ENCODE measurements at regions not wholly inside any gene's neighbourhood (a gene's known extent, or its start where the extent isn't known, plus 50 kb on each side); places are given as distances from the start of the nearest gene placed in this dataset.

GRCh38 chr2:76444732-76445131 lies 734.0 kb upstream of the GCFC2 start (continued):
- TF ChIP-seq ATF3 (CRISPR knock-in tag; conservative IDR thresholded peaks at IDR 0.05), result no peak
- TF ChIP-seq, protein P1, sequence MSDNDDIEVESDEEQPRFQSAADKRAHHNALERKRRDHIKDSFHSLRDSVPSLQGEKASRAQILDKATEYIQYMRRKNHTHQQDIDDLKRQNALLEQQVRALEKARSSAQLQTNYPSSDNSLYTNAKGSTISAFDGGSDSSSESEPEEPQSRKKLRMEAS (CRISPR knock-in tag; IDR thresholded peaks at IDR 0.05), result no peak
- TF ChIP-seq CBFB (CRISPR knock-in tag; IDR thresholded peaks at IDR 0.05; ENCODE audit: low read depth), result no peak

DNA sequence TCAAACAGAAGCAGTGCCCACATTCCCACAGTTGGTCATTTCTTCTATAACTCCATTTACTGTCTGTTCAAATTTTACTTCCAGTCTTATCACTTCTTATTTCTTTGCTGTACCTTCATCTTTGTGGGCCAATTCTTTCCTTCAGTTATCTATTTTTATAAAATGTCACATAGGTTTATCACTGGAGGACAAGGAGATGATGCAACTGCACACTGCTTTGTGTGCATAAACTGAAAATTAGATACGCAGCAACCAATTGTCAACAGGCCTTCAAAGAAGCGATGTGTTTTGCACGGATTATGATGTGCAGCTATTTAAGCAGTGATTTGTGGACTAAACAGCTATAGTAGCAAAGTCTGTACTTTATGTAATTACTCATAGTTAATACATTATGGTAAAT lies 726.8 kb upstream of the GCFC2 start:
- H3K4me3 Mint-ChIP-seq, result no peak overlapping the region
- H3K9me3 Mint-ChIP-seq, result peaks cover 5% of the 10 kb centered on the region; the same call in 1 of the 2 replicates
- no peak overlapping the region for H3K27ac Mint-ChIP-seq
- peaks cover 5% of the 10 kb centered on the region for H3K36me3 Mint-ChIP-seq
- H3K4me1 Mint-ChIP-seq, result 0 out of 2 replicates have a peak, but pooled peaks cover under 1% of the 10 kb centered on the region
- POLR2A ChIA-PET, result no interaction called here
- ATAC-seq (no peak), DNase-seq (ENCODE audit: low spot score) (no peak)
- CTCF ChIA-PET, result no interaction called here
- no peak for TF ChIP-seq ETV6 (CRISPR knock-in tag; IDR thresholded peaks at IDR 0.05)
- TF ChIP-seq, protein P2, sequence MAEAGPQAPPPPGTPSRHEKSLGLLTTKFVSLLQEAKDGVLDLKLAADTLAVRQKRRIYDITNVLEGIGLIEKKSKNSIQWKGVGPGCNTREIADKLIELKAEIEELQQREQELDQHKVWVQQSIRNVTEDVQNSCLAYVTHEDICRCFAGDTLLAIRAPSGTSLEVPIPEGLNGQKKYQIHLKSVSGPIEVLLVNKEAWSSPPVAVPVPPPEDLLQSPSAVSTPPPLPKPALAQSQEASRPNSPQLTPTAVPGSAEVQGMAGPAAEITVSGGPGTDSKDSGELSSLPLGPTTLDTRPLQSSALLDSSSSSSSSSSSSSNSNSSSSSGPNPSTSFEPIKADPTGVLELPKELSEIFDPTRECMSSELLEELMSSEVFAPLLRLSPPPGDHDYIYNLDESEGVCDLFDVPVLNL (CRISPR knock-in tag; IDR thresholded peaks at IDR 0.05; ENCODE audit: borderline replicate concordance, low read depth), result no peak
- no peak for TF ChIP-seq CREM (CRISPR knock-in tag; IDR thresholded peaks at IDR 0.05)
- TF ChIP-seq FOXJ3 (CRISPR knock-in tag; IDR thresholded peaks at IDR 0.05; ENCODE audit: borderline replicate concordance), result no peak
- no peak for TF ChIP-seq CBFB (CRISPR knock-in tag; IDR thresholded peaks at IDR 0.05; ENCODE audit: low read depth)
- TF ChIP-seq ZNF317 (CRISPR knock-in tag; IDR thresholded peaks at IDR 0.05; ENCODE audit: borderline replicate concordance, low read depth), result no peak
- TF ChIP-seq, protein P3, sequence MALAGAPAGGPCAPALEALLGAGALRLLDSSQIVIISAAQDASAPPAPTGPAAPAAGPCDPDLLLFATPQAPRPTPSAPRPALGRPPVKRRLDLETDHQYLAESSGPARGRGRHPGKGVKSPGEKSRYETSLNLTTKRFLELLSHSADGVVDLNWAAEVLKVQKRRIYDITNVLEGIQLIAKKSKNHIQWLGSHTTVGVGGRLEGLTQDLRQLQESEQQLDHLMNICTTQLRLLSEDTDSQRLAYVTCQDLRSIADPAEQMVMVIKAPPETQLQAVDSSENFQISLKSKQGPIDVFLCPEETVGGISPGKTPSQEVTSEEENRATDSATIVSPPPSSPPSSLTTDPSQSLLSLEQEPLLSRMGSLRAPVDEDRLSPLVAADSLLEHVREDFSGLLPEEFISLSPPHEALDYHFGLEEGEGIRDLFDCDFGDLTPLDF (CRISPR knock-in tag; IDR thresholded peaks at IDR 0.05), result no peak
- TF ChIP-seq, protein P1 (CRISPR knock-in tag; IDR thresholded peaks at IDR 0.05), result no peak
- no peak for TF ChIP-seq ZBTB21 (CRISPR knock-in tag; IDR thresholded peaks at IDR 0.05; ENCODE audit: borderline replicate concordance)
- TF ChIP-seq ATF3 (CRISPR knock-in tag; conservative IDR thresholded peaks at IDR 0.05), result no peak
- TF ChIP-seq ZNF425 (CRISPR knock-in tag; conservative IDR thresholded peaks at IDR 0.05), result no peak
- TF ChIP-seq TEAD1 (CRISPR knock-in tag; IDR thresholded peaks at IDR 0.05), result no peak
- no peak for TF ChIP-seq ZNF232 (CRISPR knock-in tag; IDR thresholded peaks at IDR 0.05)
- TF ChIP-seq KAT7 (CRISPR knock-in tag; IDR thresholded peaks at IDR 0.05; ENCODE audit: borderline replicate concordance), result no peak
- TF ChIP-seq CREB1 (CRISPR knock-in tag; IDR thresholded peaks at IDR 0.05), result no peak
- TF ChIP-seq, protein P4, sequence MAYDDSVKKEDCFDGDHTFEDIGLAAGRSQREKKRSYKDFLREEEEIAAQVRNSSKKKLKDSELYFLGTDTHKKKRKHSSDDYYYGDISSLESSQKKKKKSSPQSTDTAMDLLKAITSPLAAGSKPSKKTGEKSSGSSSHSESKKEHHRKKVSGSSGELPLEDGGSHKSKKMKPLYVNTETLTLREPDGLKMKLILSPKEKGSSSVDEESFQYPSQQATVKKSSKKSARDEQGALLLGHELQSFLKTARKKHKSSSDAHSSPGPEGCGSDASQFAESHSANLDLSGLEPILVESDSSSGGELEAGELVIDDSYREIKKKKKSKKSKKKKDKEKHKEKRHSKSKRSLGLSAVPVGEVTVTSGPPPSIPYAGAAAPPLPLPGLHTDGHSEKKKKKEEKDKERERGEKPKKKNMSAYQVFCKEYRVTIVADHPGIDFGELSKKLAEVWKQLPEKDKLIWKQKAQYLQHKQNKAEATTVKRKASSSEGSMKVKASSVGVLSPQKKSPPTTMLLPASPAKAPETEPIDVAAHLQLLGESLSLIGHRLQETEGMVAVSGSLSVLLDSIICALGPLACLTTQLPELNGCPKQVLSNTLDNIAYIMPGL (CRISPR knock-in tag; IDR thresholded peaks at IDR 0.05), result no peak
- TF ChIP-seq ZNF263 (CRISPR knock-in tag; IDR thresholded peaks at IDR 0.05; ENCODE audit: low read depth), result no peak
- TF ChIP-seq TCF7 (CRISPR knock-in tag; IDR thresholded peaks at IDR 0.05; ENCODE audit: low read depth), result no peak
- TF ChIP-seq, protein P5, sequence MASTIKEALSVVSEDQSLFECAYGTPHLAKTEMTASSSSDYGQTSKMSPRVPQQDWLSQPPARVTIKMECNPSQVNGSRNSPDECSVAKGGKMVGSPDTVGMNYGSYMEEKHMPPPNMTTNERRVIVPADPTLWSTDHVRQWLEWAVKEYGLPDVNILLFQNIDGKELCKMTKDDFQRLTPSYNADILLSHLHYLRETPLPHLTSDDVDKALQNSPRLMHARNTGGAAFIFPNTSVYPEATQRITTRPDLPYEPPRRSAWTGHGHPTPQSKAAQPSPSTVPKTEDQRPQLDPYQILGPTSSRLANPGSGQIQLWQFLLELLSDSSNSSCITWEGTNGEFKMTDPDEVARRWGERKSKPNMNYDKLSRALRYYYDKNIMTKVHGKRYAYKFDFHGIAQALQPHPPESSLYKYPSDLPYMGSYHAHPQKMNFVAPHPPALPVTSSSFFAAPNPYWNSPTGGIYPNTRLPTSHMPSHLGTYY (CRISPR knock-in tag; IDR thresholded peaks at IDR 0.05), result no peak
- H3K27me3 Mint-ChIP-seq (ENCODE audit: low read depth), result no peaks in the 10 kb centered on the region
